IMR-90 (cell line): ENCODE measurements at regions not wholly inside any gene's neighbourhood (a gene's known extent, or its start where the extent isn't known, plus 50 kb on each side); places are given as distances from the start of the nearest gene placed in this dataset.

ENCODE experiments used
- ATAC-seq: fragments of 200-7000 bp; cut with Tn5 transposase; 2 replicates; pipeline ENCODE4 v1.9.1; 2020; ENCODE audit warnings: low read depth, mild to moderate bottlenecking, moderate library complexity
- BruUV-seq: library from RNA; stranded (reverse); fragments of 400-500 nt; replicated peaks from 2 replicates; lab custom pipeline; 2021; lab: Mats Ljungman, UMichigan
- CTCF ChIA-PET: fragments of 300-600 bp; formaldehyde crosslinking; extraction: SDS; loops from one replicate; lab custom pipeline; 2021; ENCODE audit warnings: antibody characterized with exemption; lab: Yijun Ruan, JAX
- POLR2A ChIA-PET: fragments of 300-600 bp; sonication (Branson Sonifier 250); formaldehyde crosslinking; loops from one replicate; lab custom pipeline; 2022; ENCODE audit warnings: antibody characterized with exemption; ENCODE audit not compliant: unreplicated experiment; lab: Charles Lee
- DNase-seq: peaks from one replicate; pipeline ENCODE4 v3.0.0; 2013
- H2AFZ ChIP-seq: replicated peaks from 2 replicates; pipeline ENCODE3; 2013; ENCODE audit warnings: low read length, mild to moderate bottlenecking; ENCODE audit not compliant: poor library complexity
- H2AK5ac ChIP-seq: 2 replicates; pipeline ENCODE4 v1.6.1; 2013; ENCODE audit warnings: low read depth, low read length, inconsistent platforms
- H2AK9ac ChIP-seq: replicated peaks from 2 replicates; pipeline ENCODE3; 2013; ENCODE audit warnings: mild to moderate bottlenecking, low read depth, low read length, moderate library complexity; ENCODE audit not compliant: poor library complexity
- H2BK120ac ChIP-seq: 2 replicates; pipeline ENCODE4 v1.6.1; 2013; ENCODE audit warnings: low read depth, low read length, inconsistent platforms
- H2BK15ac ChIP-seq: 3 replicates; pipeline ENCODE4 v1.6.1; 2013; ENCODE audit warnings: low read depth, low read length, inconsistent platforms
- H2BK20ac ChIP-seq: 2 replicates; pipeline ENCODE4 v1.6.1; 2013; ENCODE audit warnings: low read depth, mild to moderate bottlenecking, inconsistent platforms, low read length, moderate library complexity
- H2BK5ac ChIP-seq: 2 replicates; pipeline ENCODE4 v1.6.1; 2013; ENCODE audit warnings: mild to moderate bottlenecking, low read depth, low read length, inconsistent platforms; ENCODE audit not compliant: poor library complexity, severe bottlenecking
- H3K14ac ChIP-seq: replicated peaks from 2 replicates; pipeline ENCODE4 v1.6.1; 2013; ENCODE audit warnings: low read depth, low read length, inconsistent platforms
- H3K18ac ChIP-seq: 2 replicates; pipeline ENCODE4 v1.6.1; 2013; ENCODE audit warnings: low read depth, low read length, control low read depth
- H3K23ac ChIP-seq: 2 replicates; pipeline ENCODE4 v1.6.1; 2013; ENCODE audit warnings: low read depth, low read length, inconsistent platforms
- H3K27ac ChIP-seq: 2 replicates; pipeline ENCODE4 v1.5.1; 2013; ENCODE audit warnings: mild to moderate bottlenecking, control low read depth, low read length; ENCODE audit not compliant: insufficient read depth
- H3K27me3 ChIP-seq: 2 replicates; pipeline ENCODE4 v1.6.1; 2013; ENCODE audit warnings: low read length; ENCODE audit not compliant: control insufficient read depth, insufficient read depth
- H3K36me3 ChIP-seq: 2 replicates; pipeline ENCODE4 v1.6.1; 2013; ENCODE audit warnings: low read length, mixed read lengths; ENCODE audit not compliant: control insufficient read depth, insufficient read depth
- H3K4ac ChIP-seq: 2 replicates; pipeline ENCODE4 v1.6.1; 2013; ENCODE audit warnings: low read depth, low read length, inconsistent platforms
- H3K4me1 ChIP-seq: 2 replicates; pipeline ENCODE4 v1.6.1; 2013; ENCODE audit warnings: low read length, mixed read lengths; ENCODE audit not compliant: control insufficient read depth, insufficient read depth
- H3K4me2 ChIP-seq: 2 replicates; pipeline ENCODE4 v1.6.1; 2013; ENCODE audit warnings: low read depth, mild to moderate bottlenecking, control low read depth, low read length, moderate library complexity
- H3K4me3 ChIP-seq: 2 replicates; pipeline ENCODE4 v1.5.1; 2013; ENCODE audit warnings: low read depth, mild to moderate bottlenecking, control low read depth, low read length, moderate library complexity; ENCODE audit not compliant: insufficient read depth
- H3K56ac ChIP-seq: 2 replicates; pipeline ENCODE4 v1.6.1; 2013; ENCODE audit warnings: low read length, inconsistent platforms; ENCODE audit not compliant: insufficient read depth; ENCODE audit errors: extremely low read depth
- H3K79me1 ChIP-seq, 2 experiments: 2 replicates each; pipeline ENCODE4 v1.6.1; 2013; ENCODE audit warnings: low read length in 2 of 2, inconsistent platforms in 1 of 2, low read depth in 1 of 2
- H3K9ac ChIP-seq: 2 replicates; pipeline ENCODE4 v1.6.1; 2013; ENCODE audit warnings: low read depth, low read length, control low read depth
- H3K9me1 ChIP-seq: 2 replicates; pipeline ENCODE4 v1.6.1; 2013; ENCODE audit warnings: low read length, inconsistent platforms; ENCODE audit not compliant: insufficient read depth
- H3K9me3 ChIP-seq: 2 replicates; pipeline ENCODE4 v1.6.1; 2013; ENCODE audit warnings: low read length; ENCODE audit not compliant: control insufficient read depth, insufficient read depth
- H4K20me1 ChIP-seq: 2 replicates; pipeline ENCODE4 v1.6.1; 2013; ENCODE audit warnings: low read length, inconsistent platforms; ENCODE audit not compliant: insufficient read depth
- H4K5ac ChIP-seq: 2 replicates; pipeline ENCODE4 v1.6.1; 2013; ENCODE audit warnings: mild to moderate bottlenecking, low read depth, low read length, control low read depth
- H4K8ac ChIP-seq, 2 experiments: 2 replicates each; pipeline ENCODE4 v1.6.1; 2013; ENCODE audit warnings: low read depth in 2 of 2, low read length in 2 of 2, control low read depth in 1 of 2, inconsistent platforms in 1 of 2
- H4K91ac ChIP-seq: 2 replicates; pipeline ENCODE4 v1.6.1; 2013; ENCODE audit warnings: low read depth, low read length, inconsistent platforms; ENCODE audit not compliant: insufficient read depth
- CEBPB ChIP-seq: IDR thresholded peaks from 2 replicates; pipeline ENCODE4 v1.6.1; 2012; ENCODE audit warnings: low read depth, low read length, improper control_type of control experiment
- CHD1 ChIP-seq: IDR thresholded peaks from 2 replicates; pipeline ENCODE4 v1.6.1; 2012; ENCODE audit warnings: low read depth, low read length, improper control_type of control experiment
- CTCF ChIP-seq: conservative IDR thresholded peaks from 2 replicates; pipeline ENCODE4 v1.5.1; 2012; ENCODE audit warnings: mild to moderate bottlenecking, low read depth, low read length, improper control_type of control experiment
- FOS ChIP-seq: fragments of 150-350 bp; IDR thresholded peaks from 2 replicates; pipeline ENCODE4 v1.6.1; 2016; ENCODE audit warnings: low read depth, low read length
- MAFK ChIP-seq: IDR thresholded peaks from 2 replicates; pipeline ENCODE4 v1.6.1; 2012; ENCODE audit warnings: low read depth, low read length, improper control_type of control experiment
- MAZ ChIP-seq: IDR thresholded peaks from 2 replicates; pipeline ENCODE4 v1.6.1; 2012; ENCODE audit warnings: low read depth, mild to moderate bottlenecking, low read length, improper control_type of control experiment, moderate library complexity, borderline replicate concordance
- MXI1 ChIP-seq: IDR thresholded peaks from 2 replicates; pipeline ENCODE4 v1.6.1; 2012; ENCODE audit warnings: low read depth, mild to moderate bottlenecking, low read length, moderate library complexity, borderline replicate concordance
- RCOR1 ChIP-seq: IDR thresholded peaks from 2 replicates; pipeline ENCODE4 v1.6.1; 2012; ENCODE audit warnings: mild to moderate bottlenecking, low read length, improper control_type of control experiment; ENCODE audit not compliant: insufficient replicate concordance
- SMC3 ChIP-seq: fragments of 150-350 bp; IDR thresholded peaks from 2 replicates; pipeline ENCODE4 v1.6.1; 2016; ENCODE audit warnings: low read depth, mild to moderate bottlenecking, antibody characterized with exemption, low read length, moderate library complexity
- WGBS, 2 experiments: methylation state at CpG; one replicate each; pipeline versions ENCODE4 v1.1.5 to v1.1.7; 2013; ENCODE audit warnings: missing lambda C conversion rate in 2 of 2; ENCODE audit not compliant: insufficient read length in 1 of 2; ENCODE audit errors: extremely low coverage in 2 of 2; 5-methylcytosine and 5-hydroxymethylcytosine counted together
- dilution Hi-C: fragments of 300-500 bp; cut with HindIII; formaldehyde crosslinking; loops from one replicate; pipeline ENCODE4 v1.14.3; 2018; ENCODE audit warnings: low sequenced_read_pairs; ENCODE audit not compliant: unreplicated experiment
- in situ Hi-C: fragments of 300-500 bp; cut with MboI; formaldehyde crosslinking; loops from 3 replicates; pipeline ENCODE4 v1.14.3; 2019; ENCODE audit warnings: low sequenced_read_pairs, inconsistent platforms, mixed read lengths
- intact Hi-C: fragments of 100-400 bp; cut with micrococcal nuclease; formaldehyde crosslinking; loops from 2 replicates; pipeline ENCODE4 v1.10.0; 2022
- TF ChIP-seq, protein P1 (sequence below): fragments of 150-350 bp; IDR thresholded peaks from 2 replicates; pipeline ENCODE4 v1.6.1; 2016; ENCODE audit warnings: low read depth, mild to moderate bottlenecking, low read length, moderate library complexity, borderline replicate concordance

DNA sequence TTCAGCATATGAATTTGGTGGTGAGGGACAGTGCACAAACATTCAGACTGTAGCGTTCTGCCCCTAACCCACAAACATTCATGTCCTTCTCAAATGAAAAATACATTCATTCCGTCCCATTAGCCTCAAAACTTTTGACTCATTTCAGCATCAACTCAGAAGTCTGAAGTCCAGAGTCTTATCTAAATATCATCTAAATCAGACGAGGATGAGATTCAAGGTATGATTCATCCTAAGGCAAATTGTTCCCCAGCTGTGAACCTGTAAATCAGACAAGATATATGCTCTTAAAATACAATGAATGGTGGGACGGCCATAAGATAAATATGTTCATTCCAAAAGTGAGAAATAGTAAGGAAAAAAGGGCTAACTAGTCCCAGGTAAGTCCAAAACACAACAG, 1195.6 kb upstream of the ADGRL4 start:
- BruUV-seq, result no TSS peak
- no peaks in the 10 kb centered on the region for H3K79me1 ChIP-seq
- no peak overlapping the region for H3K4me2 ChIP-seq
- H2AK5ac ChIP-seq, result no peak overlapping the region
- H4K8ac ChIP-seq, result no peak overlapping the region
- H2BK15ac ChIP-seq, result no peak overlapping the region
- TF ChIP-seq MAZ (no peak), CHD1 (no peak), FOS (no peak), MXI1 (no peak), MAFK (no peak), CTCF (no peak), RCOR1 (no peak), SMC3 (no peak), CEBPB (no peak)
- TF ChIP-seq, protein P1, sequence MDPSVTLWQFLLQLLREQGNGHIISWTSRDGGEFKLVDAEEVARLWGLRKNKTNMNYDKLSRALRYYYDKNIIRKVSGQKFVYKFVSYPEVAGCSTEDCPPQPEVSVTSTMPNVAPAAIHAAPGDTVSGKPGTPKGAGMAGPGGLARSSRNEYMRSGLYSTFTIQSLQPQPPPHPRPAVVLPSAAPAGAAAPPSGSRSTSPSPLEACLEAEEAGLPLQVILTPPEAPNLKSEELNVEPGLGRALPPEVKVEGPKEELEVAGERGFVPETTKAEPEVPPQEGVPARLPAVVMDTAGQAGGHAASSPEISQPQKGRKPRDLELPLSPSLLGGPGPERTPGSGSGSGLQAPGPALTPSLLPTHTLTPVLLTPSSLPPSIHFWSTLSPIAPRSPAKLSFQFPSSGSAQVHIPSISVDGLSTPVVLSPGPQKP, result no peak
- no peak overlapping the region for H3K27ac ChIP-seq
- dilution Hi-C loops (no loop called here), intact Hi-C loops (no loop called here), in situ Hi-C loops (no loop called here)
- H3K9me3 ChIP-seq, result no peaks in the 10 kb centered on the region
- H3K14ac ChIP-seq, result no peak overlapping the region
- ChIA-PET POLR2A (no interaction called here), CTCF (interaction anchor here (0.6 kb wide), 1 partner anchor 96 kb away, joined by 3 read pairs; no protein-coding TSS in a partner anchor)
- H2BK20ac ChIP-seq, result no peak overlapping the region
- no peak overlapping the region for H3K56ac ChIP-seq
- H3K27me3 ChIP-seq, result no peaks in the 10 kb centered on the region
- no peak overlapping the region for H4K5ac ChIP-seq
- no peak overlapping the region for H3K4ac ChIP-seq
- no peak overlapping the region for H2BK120ac ChIP-seq
- H2BK5ac ChIP-seq, result no peak overlapping the region
- H4K91ac ChIP-seq, result no peak overlapping the region
- no peaks in the 10 kb centered on the region for H4K20me1 ChIP-seq
- H3K4me1 ChIP-seq, result no peaks in the 10 kb centered on the region
- DNase-seq (no peak), ATAC-seq (no peak)
- no CpG with 5 or more reads among the region's 4 CpGs for WGBS, 2 experiments
- H3K9me1 ChIP-seq, result no peaks in the 10 kb centered on the region
- no peaks in the 10 kb centered on the region for H3K36me3 ChIP-seq
- H2AK9ac ChIP-seq, result no peak overlapping the region
- H2AFZ ChIP-seq, result no peak overlapping the region
- no peak overlapping the region for H3K9ac ChIP-seq
- no peak overlapping the region for H3K23ac ChIP-seq
- no peak overlapping the region for H3K4me3 ChIP-seq
- H3K18ac ChIP-seq, result no peak overlapping the region
